ENCODE measurements at regions not wholly inside any gene's neighbourhood (a gene's known extent, or its start where the extent isn't known, plus 50 kb on each side); places are given as distances from the start of the nearest gene placed in this dataset.

GRCh38 chr15:36529296-36530011 is 50.0 kb upstream of the CDIN1 start:
- no peak for TF ChIP-seq CTCF (IDR thresholded peaks at IDR 0.05; ENCODE audit: low read depth, low read length, poor library complexity, severe bottlenecking)
- TF ChIP-seq EZH2phosphoT487 (IDR thresholded peaks at IDR 0.05; ENCODE audit: borderline replicate concordance, low read length), result no peak
